ENCODE measurements at regions not wholly inside any gene's neighbourhood (a gene's known extent, or its start where the extent isn't known, plus 50 kb on each side); places are given as distances from the start of the nearest gene placed in this dataset.
A peak's percentile ranks its signal among the peaks of the same experiment; 100 is the strongest.

GRCh38 chr14:98236314-98236713, 1035.7 kb downstream of the BCL11B start:
- H3K4me1 Mint-ChIP-seq, result no peaks in the 10 kb centered on the region

GRCh38 chr14:98237939-98238338, 1034.1 kb downstream of the BCL11B start:
- H3K4me1 Mint-ChIP-seq, result no peaks in the 10 kb centered on the region
- no peak overlapping the region for H3K4me3 Mint-ChIP-seq
- TF ChIP-seq CTCF (IDR thresholded peaks at IDR 0.05), result no peak

More at GRCh38 chr14:98236314-98236713, 1035.7 kb downstream of the BCL11B start:
- TF ChIP-seq CTCF (IDR thresholded peaks at IDR 0.05), result no peak
- Histone ChIP-seq H3K27ac (ENCODE audit: low read length) (no peak overlapping the region), H3K4me1 (ENCODE audit: control insufficient read depth, insufficient read depth, low read length) (no peaks in the 10 kb centered on the region), H3K9me3 (ENCODE audit: control insufficient read depth, insufficient read depth, low read length) (no peaks in the 10 kb centered on the region), H3K27me3 (ENCODE audit: control insufficient read depth, insufficient read depth, low read length) (peaks cover 2% of the 10 kb centered on the region), H3K36me3 (ENCODE audit: control insufficient read depth, insufficient read depth, low read length) (no peaks in the 10 kb centered on the region), H3K4me3 (ENCODE audit: low read length) (no peak overlapping the region)
- peaks cover 25 to 32% of the 10 kb centered on the region in 2 donors for H3K27me3 Mint-ChIP-seq (ENCODE audit: low read depth in 2 of 2)
- 85% methylated on average over 3 of the region's 3 CpGs for WGBS (ENCODE audit: insufficient coverage)
- ATAC-seq (no peak), DNase-seq (no peak)
- H3K9me3 Mint-ChIP-seq, result no peaks in the 10 kb centered on the region
- no peak overlapping the region for H3K4me3 Mint-ChIP-seq
- H3K27ac Mint-ChIP-seq, result no peak overlapping the region
- intact Hi-C loops (cut with micrococcal nuclease), result no loop called here
- H3K36me3 Mint-ChIP-seq, result no peaks in the 10 kb centered on the region

GRCh38 chr14:98240376-98240775, 1031.6 kb downstream of the BCL11B start:
- Histone ChIP-seq H3K36me3 (ENCODE audit: control insufficient read depth, insufficient read depth, low read length) (no peaks in the 10 kb centered on the region), H3K4me1 (ENCODE audit: control insufficient read depth, insufficient read depth, low read length) (no peaks in the 10 kb centered on the region), H3K27ac (ENCODE audit: low read length) (no peak overlapping the region), H3K4me3 (ENCODE audit: low read length) (no peak overlapping the region), H3K27me3 (ENCODE audit: control insufficient read depth, insufficient read depth, low read length) (peaks cover 2% of the 10 kb centered on the region), H3K9me3 (ENCODE audit: control insufficient read depth, insufficient read depth, low read length) (no peaks in the 10 kb centered on the region)
- Mint-ChIP-seq H3K27me3 (ENCODE audit: low read depth in 2 of 2) (peaks cover 16 to 23% of the 10 kb centered on the region in 2 donors), H3K27ac (no peak overlapping the region), H3K4me1 (peaks cover 5 to 12% of the 10 kb centered on the region in 2 donors), H3K9me3 (no peaks in the 10 kb centered on the region), H3K36me3 (no peaks in the 10 kb centered on the region), H3K4me3 (no peak overlapping the region)
- WGBS (ENCODE audit: insufficient coverage), result 100% methylated on average over 3 of the region's 4 CpGs
- TF ChIP-seq CTCF (IDR thresholded peaks at IDR 0.05), result no peak
- ATAC-seq, result no peak
- DNase-seq, result no peak
- intact Hi-C loops (cut with micrococcal nuclease), result no loop called here

More at GRCh38 chr14:98237939-98238338, 1034.1 kb downstream of the BCL11B start:
- Histone ChIP-seq H3K27me3 (ENCODE audit: control insufficient read depth, insufficient read depth, low read length) (peaks cover 2% of the 10 kb centered on the region), H3K36me3 (ENCODE audit: control insufficient read depth, insufficient read depth, low read length) (no peaks in the 10 kb centered on the region), H3K9me3 (ENCODE audit: control insufficient read depth, insufficient read depth, low read length) (no peaks in the 10 kb centered on the region), H3K27ac (ENCODE audit: low read length) (no peak overlapping the region), H3K4me1 (ENCODE audit: control insufficient read depth, insufficient read depth, low read length) (no peaks in the 10 kb centered on the region), H3K4me3 (ENCODE audit: low read length) (no peak overlapping the region)
- no peaks in the 10 kb centered on the region for H3K9me3 Mint-ChIP-seq
- DNase-seq, result peak in 1 of 2 donors; percentile 28
- 94% methylated on average over 3 of the region's 4 CpGs for WGBS (ENCODE audit: insufficient coverage)
- no peaks in the 10 kb centered on the region for H3K36me3 Mint-ChIP-seq
- no peak for ATAC-seq
- H3K27ac Mint-ChIP-seq, result no peak overlapping the region
- H3K27me3 Mint-ChIP-seq (ENCODE audit: low read depth in 2 of 2), result peaks cover 26 to 38% of the 10 kb centered on the region in 2 donors
- intact Hi-C loops (cut with micrococcal nuclease), result no loop called here

- H3K27me3 Mint-ChIP-seq (ENCODE audit: low read depth in 2 of 2), result peaks cover 16 to 23% of the 10 kb centered on the region in 2 donors
- Histone ChIP-seq H3K36me3 (ENCODE audit: control insufficient read depth, insufficient read depth, low read length) (no peaks in the 10 kb centered on the region), H3K4me3 (ENCODE audit: low read length) (no peak overlapping the region), H3K27me3 (ENCODE audit: control insufficient read depth, insufficient read depth, low read length) (peaks cover 2% of the 10 kb centered on the region), H3K9me3 (ENCODE audit: control insufficient read depth, insufficient read depth, low read length) (no peaks in the 10 kb centered on the region), H3K4me1 (ENCODE audit: control insufficient read depth, insufficient read depth, low read length) (no peaks in the 10 kb centered on the region), H3K27ac (ENCODE audit: low read length) (no peak overlapping the region)
- H3K9me3 Mint-ChIP-seq, result no peaks in the 10 kb centered on the region
- H3K36me3 Mint-ChIP-seq, result no peaks in the 10 kb centered on the region
- TF ChIP-seq CTCF (IDR thresholded peaks at IDR 0.05), result no peak
- 92% methylated on average over 5 of the region's 6 CpGs for WGBS (ENCODE audit: insufficient coverage)
- intact Hi-C loops (cut with micrococcal nuclease), result no loop called here
- H3K4me1 Mint-ChIP-seq, result peaks cover 5 to 12% of the 10 kb centered on the region in 2 donors
- no peak overlapping the region for H3K4me3 Mint-ChIP-seq
- DNase-seq (no peak), ATAC-seq (no peak)
- H3K27ac Mint-ChIP-seq, result no peak overlapping the region
These were observed 1029.1 kb downstream of the BCL11B start for GRCh38 chr14:98242903-98243302.
